ENCODE measurements at regions not wholly inside any gene's neighbourhood (a gene's known extent, or its start where the extent isn't known, plus 50 kb on each side); places are given as distances from the start of the nearest gene placed in this dataset.
"Not testable (repeated sequence)": the region's sequence is repeated elsewhere in the genome, so short reads cannot be mapped to it uniquely, and the experiment has no call there.

DNA sequence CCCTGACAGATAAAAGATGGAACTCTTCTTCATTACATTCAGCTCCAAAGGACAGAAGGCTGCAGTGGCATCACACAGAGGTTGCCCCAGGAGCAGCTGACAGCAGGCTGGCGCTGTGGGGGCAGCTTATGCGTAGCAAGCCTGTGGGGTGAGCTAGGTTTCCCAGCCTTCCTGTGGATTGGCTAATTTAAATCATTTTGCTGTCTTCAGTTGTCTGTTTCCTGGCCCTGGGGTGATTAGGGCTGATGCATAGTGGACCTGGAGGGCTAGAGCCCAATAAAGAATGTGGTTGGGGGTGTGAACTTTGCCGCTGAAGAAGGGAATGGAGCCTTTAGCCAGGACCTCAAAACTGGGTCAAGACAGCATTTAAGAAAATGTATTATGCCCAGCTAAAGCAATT, 1038.0 kb downstream of the SOCS6 start:
- H3K4me1 Mint-ChIP-seq (ENCODE audit: low read depth), result no peaks in the 10 kb centered on the region
- no peaks in the 10 kb centered on the region for H3K36me3 Mint-ChIP-seq (ENCODE audit: low read depth)
- no peak for DNase-seq
- H3K9me3 Mint-ChIP-seq, result peaks cover 45% of the 10 kb centered on the region
- H3K4me3 Mint-ChIP-seq, result no peak overlapping the region
- TF ChIP-seq, protein P1, sequence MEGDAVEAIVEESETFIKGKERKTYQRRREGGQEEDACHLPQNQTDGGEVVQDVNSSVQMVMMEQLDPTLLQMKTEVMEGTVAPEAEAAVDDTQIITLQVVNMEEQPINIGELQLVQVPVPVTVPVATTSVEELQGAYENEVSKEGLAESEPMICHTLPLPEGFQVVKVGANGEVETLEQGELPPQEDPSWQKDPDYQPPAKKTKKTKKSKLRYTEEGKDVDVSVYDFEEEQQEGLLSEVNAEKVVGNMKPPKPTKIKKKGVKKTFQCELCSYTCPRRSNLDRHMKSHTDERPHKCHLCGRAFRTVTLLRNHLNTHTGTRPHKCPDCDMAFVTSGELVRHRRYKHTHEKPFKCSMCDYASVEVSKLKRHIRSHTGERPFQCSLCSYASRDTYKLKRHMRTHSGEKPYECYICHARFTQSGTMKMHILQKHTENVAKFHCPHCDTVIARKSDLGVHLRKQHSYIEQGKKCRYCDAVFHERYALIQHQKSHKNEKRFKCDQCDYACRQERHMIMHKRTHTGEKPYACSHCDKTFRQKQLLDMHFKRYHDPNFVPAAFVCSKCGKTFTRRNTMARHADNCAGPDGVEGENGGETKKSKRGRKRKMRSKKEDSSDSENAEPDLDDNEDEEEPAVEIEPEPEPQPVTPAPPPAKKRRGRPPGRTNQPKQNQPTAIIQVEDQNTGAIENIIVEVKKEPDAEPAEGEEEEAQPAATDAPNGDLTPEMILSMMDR (IDR thresholded peaks at IDR 0.05), result no peak
- H3K27ac Mint-ChIP-seq, result no peak overlapping the region
- H3K27me3 Mint-ChIP-seq (ENCODE audit: insufficient read depth), result no peaks in the 10 kb centered on the region

DNA sequence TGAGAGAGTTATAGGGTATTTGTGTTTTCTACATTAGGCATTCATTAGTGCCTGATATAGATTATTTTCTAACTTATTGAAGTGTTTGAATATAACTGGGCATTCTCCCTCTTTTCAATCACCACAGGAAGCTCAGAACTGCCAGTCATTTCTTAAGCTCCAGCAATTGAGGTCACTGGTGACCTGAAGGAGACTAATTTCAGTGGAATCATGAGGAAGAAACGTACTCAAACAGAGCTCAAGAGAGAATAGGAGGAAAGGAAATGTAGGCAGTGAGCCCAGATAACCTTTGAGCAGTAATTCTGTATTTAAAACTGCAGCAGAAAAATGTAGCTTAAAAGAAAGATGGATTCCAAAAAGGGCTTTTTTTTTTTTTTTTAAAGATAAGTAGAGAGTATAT, 1035.5 kb downstream of the SOCS6 start:
- no peak overlapping the region for H3K27ac Mint-ChIP-seq
- H3K27me3 Mint-ChIP-seq (ENCODE audit: insufficient read depth), result no peaks in the 10 kb centered on the region
- H3K9me3 Mint-ChIP-seq, result peaks cover 47% of the 10 kb centered on the region
- TF ChIP-seq, protein P1 (IDR thresholded peaks at IDR 0.05), result no peak
- H3K4me3 Mint-ChIP-seq, result no peak overlapping the region
- no peaks in the 10 kb centered on the region for H3K36me3 Mint-ChIP-seq (ENCODE audit: low read depth)
- DNase-seq, result no peak
- no peaks in the 10 kb centered on the region for H3K4me1 Mint-ChIP-seq (ENCODE audit: low read depth)

DNA sequence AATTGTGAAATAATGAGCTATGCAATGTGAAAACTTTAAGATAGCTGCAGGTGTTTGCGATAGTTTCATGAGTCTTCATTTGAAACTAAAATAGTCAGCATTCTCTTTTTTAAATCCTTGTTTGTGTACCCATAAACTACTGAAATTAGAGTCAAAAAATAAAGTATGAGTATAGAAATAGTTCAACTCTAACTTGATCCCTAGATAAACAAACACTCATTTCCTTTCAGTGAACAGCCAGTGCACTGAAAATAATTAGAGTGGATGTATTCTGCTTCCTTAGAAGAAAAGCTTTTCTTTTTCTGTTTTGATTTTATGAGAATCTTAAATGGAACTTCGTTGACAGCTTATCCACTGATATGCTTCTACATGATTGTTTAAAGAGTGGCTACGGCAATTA, 1033.4 kb downstream of the SOCS6 start:
- H3K27me3 Mint-ChIP-seq (ENCODE audit: insufficient read depth), result no peaks in the 10 kb centered on the region
- no peaks in the 10 kb centered on the region for H3K36me3 Mint-ChIP-seq (ENCODE audit: low read depth)
- H3K4me1 Mint-ChIP-seq (ENCODE audit: low read depth), result no peaks in the 10 kb centered on the region
- no peak overlapping the region for H3K27ac Mint-ChIP-seq
- H3K4me3 Mint-ChIP-seq, result no peak overlapping the region
- H3K9me3 Mint-ChIP-seq, result peaks cover 44% of the 10 kb centered on the region
- TF ChIP-seq, protein P1 (IDR thresholded peaks at IDR 0.05), result no peak
- no peak for DNase-seq

- no peak for DNase-seq
- Mint-ChIP-seq H3K4me1 (ENCODE audit: low read depth) (no peaks in the 10 kb centered on the region), H3K27ac (no peak overlapping the region), H3K36me3 (ENCODE audit: low read depth) (no peaks in the 10 kb centered on the region), H3K27me3 (ENCODE audit: insufficient read depth) (no peaks in the 10 kb centered on the region), H3K9me3 (peaks cover 35% of the 10 kb centered on the region), H3K4me3 (no peak overlapping the region)
- TF ChIP-seq, protein P1 (IDR thresholded peaks at IDR 0.05), result no peak
Measured at GRCh38 chr18:71321319-71321718, 1032.5 kb downstream of the SOCS6 start.

DNA sequence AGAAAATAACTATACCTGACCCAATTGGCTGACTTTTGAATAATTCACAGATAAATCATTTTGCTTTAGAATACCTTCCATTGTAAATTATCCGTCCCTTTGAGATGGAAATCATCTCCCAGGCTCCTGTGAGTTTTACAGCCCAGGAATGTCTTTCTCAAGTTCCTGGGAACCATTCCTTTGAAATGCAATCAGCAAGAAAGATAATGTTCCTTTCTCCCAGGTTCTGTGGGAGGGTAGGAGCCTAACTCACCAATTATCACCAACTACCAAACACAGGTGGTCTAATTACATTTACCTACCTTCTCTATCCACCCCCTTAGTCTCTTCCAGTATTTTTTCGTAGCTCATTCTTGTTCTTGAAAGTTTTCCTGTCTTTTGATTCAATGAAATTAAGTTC, 1016.0 kb downstream of the SOCS6 start:
- H3K27ac Mint-ChIP-seq, result no peak overlapping the region
- no peaks in the 10 kb centered on the region for H3K4me1 Mint-ChIP-seq (ENCODE audit: low read depth)
- H3K9me3 Mint-ChIP-seq, result peaks cover 27% of the 10 kb centered on the region
- H3K36me3 Mint-ChIP-seq (ENCODE audit: low read depth), result no peaks in the 10 kb centered on the region
- TF ChIP-seq, protein P1 (IDR thresholded peaks at IDR 0.05), result no peak
- H3K4me3 Mint-ChIP-seq, result no peak overlapping the region
- no peaks in the 10 kb centered on the region for H3K27me3 Mint-ChIP-seq (ENCODE audit: insufficient read depth)
- no peak for DNase-seq

DNA sequence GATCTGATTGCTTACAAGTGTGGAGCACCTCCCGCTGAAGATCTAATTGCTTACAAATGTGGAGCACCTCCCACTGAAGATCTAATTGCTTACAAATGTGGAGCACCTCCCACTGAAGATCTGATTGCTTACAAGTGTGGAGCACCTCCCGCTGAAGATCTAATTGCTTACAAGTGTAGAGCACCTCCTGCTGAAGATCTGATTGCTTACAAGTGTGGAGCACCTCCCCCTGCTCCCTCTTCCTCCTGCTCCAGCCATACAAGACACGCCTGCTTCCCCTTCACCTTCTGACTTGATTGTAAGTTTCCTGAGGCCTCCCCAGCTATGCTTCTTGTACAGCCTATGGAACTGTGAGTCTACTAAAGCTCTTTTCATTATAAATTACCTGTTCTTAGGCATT, 1014.9 kb downstream of the SOCS6 start:
- H3K27ac Mint-ChIP-seq; H3K4me1 Mint-ChIP-seq (ENCODE audit: low read depth); DNase-seq: not testable (repeated sequence)

More for the DNA sequence above, 1014.9 kb downstream of the SOCS6 start:
- not testable (repeated sequence) for H3K36me3 Mint-ChIP-seq (ENCODE audit: low read depth); H3K27me3 Mint-ChIP-seq (ENCODE audit: insufficient read depth); H3K4me3 Mint-ChIP-seq
- H3K9me3 Mint-ChIP-seq, result peaks cover 26% of the 10 kb centered on the region
